HG02678 (cell line): ENCODE measurements at regions not wholly inside any gene's neighbourhood (a gene's known extent, or its start where the extent isn't known, plus 50 kb on each side); places are given as distances from the start of the nearest gene placed in this dataset.

ENCODE experiments used
- ATAC-seq: cut with Tn5 transposase; IDR thresholded peaks from one replicate; pipeline ENCODE4 v1.9.1; 2021; ENCODE audit warnings: mild to moderate bottlenecking, moderate library complexity; ENCODE audit not compliant: unreplicated experiment

DNA sequence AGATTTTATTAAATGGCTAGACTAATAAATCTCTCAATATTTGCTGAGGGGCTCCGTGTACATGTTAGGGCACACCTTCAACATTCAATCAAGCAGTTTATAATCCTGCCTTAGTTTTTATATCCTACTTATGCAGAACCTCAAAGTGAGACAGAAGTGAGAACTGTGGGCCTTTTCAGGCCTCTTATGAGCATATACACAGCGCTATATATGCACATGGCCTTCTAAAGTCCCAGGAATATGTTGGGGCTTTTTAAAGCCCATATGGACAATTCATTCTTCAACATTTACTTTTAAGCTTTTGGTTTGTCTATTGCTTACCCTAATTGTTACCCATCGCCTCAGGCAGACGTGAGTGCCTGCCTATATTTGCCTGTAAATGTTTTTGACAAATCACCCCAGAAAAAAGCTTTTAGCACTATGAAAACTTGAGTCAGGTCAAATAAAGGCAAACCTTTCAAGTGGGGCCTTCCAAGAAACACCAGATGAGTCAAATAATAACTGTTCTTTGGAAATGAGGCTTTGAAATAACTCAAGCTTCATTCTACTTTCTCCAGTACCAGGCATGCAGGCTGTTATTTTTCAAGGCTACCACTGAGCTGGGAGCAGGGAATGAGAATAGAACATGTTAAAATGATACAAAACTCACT lies 58.2 kb downstream of the ESM1 start:
- ATAC-seq = no peak

DNA sequence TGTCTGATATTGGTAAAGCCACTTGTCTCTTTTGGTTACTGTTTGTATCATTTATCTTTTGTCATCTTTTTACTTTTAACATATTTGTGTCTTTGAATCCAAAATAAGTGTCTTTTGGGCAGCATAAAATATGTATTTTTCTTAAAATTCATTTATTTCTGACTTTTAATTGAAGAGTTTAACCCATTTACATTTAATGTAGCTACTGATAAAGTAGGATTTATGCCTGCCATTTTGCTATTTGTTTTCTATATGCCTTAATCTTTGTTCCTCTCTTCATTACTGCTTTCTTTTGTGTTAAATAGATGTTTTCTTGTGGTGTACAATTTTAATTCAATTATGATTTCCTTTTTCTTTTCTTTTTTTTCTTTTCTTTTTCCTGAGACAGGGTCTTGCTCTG lies 60.9 kb downstream of the ESM1 start:
- ATAC-seq = no peak

DNA sequence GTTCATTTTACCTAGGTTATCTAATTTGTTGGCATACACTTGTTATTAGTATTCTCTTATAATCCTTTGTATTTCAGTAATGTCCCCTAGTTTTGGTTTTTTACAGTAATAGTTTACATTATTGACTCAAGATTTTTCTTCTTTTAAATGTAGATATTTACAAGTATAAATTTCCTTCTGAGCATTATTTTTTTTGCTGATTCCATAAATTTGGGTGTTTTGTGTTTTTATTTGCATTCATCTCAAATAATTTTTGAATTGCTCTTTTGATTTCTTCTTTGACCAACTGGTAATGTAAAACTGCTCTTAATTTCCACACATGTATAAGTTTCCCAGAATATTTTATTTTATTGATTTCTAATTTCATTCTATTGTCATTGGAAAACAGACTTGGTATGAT lies 68.1 kb downstream of the ESM1 start:
- ATAC-seq = no peak

DNA sequence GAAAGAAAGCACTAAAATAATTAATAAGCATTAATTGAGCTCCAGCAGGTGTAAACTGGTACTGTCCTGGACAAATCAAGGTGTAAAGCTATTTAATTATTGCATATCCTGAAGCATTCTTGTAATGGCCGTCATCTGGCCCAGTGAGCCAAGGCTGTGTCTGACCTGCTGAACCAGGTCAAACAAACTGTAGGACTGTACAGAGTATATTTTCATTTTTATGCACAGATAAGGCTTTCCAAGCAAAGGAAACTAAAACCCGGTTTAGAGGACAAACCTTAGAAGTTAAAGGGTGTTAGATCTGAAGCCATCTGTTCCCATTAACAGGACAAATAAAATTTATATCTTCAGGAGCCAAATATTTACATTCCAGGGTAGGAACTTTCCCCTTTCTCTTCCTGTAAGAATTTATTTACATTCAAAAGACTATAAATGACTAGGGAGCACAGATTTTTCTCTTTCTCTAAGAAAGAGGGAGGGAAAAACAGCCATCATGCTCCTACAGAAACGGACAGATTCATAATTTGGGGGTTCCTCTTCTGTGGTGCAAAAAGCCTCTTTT lies 69.8 kb downstream of the ESM1 start:
- ATAC-seq = no peak

DNA sequence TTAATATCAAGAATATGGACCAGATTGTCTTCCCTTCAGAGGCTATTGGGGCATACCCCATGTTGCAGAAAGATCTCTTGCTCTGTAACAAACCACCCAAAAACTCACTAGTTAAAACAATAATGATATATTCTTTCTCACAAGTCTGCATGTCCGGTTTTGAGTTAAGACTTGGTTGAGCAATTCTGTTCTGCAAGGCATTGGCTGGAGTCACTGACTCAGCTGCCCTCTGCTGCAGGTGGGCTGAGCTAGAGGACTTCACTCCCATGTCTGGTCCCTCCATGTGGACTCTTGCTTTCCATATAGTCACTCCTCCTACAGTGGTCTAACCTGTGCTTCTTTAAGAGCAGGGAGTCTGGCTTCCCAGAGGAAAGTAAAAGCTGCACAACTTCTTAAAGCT lies 73.4 kb downstream of the ESM1 start:
- no peak for ATAC-seq

DNA sequence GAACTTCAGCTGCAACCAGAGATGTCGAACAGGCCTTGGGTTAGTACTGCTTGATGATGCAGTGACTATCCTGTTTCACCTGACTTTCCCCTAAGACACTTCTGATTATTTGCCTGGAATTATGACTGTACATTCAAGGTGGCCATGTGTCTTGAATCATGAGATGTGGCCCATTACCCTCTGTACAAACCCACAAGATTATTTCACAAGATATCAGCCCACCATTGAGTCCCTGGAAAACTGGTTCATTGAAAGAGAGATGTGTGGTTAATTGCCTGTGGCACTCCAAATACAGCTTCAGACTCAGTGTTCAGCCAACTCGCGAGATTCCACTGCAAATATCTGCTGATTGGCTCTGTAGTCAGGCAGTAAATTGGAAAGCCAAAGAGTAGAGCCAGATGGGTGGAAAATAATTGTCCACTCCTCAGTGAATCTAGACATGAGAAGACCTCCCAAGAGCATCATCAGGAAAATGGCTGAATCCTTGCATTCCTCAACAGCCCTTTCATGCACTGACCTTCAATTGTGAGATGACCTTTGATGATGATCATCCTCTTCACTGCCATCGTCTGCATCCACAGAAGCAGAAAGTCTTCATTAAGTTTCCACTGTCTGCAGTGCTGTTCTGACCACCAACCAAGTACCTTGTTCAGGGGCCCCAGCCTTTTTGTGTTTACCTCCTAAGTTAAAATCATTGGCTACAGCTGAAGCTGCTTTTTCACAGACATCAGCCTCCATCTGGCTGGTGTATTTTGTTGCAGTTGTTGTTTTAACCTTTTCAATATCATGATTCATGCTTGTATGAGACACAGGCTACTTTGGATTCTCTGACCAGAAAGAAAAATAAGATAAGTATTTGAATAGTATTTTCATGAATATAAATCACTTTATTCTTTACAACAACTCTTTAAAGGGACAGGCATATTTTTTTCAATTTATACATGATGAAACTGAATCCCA lies 75.2 kb downstream of the ESM1 start:
- ATAC-seq = no peak

DNA sequence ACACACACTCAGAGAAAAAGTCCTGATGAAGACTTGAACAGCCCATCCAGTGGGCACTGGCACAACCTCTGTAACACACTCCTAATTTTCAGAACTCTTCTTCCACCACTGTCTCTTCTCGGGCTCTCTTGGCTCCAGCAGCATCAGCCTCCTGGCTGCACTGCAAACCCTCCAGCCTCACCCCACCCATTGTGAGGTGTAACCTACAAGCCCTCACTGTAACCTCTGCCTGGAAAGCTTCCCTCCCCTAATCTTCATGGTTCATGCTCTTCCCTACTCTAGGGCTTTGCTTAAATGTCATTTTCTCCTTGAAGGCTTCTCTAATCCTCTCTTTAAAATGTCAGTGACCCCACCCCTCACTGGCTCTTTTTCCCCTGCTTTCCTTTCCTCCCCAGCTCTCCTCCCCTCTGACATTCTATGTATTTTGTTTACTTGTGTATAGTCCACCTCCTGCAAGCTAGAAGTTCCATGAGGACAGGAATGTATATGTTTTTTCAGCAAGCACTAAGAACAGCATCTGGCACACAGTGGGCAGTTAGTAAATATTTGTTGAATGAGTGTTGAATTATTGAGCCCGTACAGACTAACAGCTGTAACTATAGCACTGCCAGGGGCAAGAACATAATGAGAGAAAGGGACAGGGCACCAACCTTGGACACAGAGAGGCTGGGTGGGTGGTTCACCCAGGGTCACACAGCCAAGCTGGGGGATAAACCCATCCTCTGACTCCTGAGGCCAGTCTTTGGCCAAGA lies 76.4 kb downstream of the ESM1 start:
- ATAC-seq = no peak

DNA sequence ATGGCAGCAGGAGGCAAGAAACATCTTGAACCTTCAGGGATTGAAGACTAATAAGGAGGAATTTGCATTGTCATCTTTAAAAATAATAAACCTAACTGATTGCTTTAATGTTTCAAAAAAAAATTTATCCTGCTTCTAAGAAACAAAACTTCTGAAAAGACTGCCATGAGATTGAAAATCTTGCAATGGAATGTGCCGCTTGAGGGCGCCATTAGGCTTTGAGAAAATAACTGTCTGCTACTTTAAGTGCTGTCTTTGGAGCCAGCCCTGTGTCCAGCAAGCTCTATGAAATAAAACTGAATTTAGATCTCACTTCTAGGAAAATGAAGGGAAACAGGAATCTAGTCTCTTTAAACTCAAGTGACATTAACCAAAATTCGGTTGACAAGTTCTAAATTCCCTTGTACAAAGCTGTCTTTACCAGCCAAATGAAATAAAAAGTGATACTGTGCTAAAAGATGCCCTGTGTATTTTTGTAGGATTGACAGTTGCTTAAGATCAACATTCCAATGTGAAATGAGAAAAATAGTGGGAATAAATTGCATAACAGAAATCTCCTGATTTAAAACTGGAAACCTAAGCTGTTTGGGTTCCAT lies 79.4 kb downstream of the ESM1 start:
- no peak for ATAC-seq

DNA sequence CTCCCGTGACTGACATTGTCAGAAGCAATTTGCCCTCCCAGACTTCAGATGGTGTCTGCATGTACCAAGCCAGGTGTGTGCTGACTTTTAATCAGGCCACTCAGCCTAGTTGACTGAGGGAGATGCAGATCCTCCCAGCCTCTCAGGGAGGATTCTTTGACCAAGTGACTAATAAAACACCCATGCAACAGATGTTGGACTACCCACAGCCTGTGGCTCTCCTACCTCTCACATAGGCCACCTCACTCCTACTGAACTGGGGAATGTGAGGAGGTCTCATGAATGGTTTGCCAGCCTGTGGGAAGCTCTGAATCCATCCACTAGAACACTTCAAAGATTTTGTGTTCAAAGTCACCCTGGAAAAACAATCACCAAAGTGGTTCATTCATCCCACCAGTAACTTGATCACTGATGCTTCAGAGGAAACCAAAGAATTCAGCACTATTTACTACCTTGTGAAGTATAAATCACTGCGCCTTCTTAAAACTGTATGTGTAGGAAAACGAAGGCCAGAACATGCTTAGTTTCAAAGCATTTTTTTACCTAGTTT lies 80.1 kb downstream of the ESM1 start:
- ATAC-seq = no peak

DNA sequence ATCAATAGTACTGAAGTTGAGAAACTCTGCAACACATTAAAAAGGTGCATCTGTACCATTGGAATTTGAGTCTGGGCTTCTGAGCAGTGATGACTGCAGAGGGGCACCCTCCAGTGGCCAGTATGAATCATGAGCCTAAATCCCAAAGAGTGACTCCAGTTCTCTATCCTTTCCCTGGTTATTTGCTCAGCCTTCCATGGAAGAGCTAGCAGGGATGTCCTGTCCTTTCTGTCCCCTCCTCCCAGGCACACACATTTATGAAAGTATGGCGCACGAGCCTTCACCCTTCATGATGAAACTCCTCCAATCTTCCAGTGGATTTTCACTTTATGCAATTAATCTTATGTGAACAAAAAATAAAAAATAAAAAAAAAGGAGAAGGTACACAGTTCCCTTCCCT lies 81.0 kb downstream of the ESM1 start:
- no peak for ATAC-seq

DNA sequence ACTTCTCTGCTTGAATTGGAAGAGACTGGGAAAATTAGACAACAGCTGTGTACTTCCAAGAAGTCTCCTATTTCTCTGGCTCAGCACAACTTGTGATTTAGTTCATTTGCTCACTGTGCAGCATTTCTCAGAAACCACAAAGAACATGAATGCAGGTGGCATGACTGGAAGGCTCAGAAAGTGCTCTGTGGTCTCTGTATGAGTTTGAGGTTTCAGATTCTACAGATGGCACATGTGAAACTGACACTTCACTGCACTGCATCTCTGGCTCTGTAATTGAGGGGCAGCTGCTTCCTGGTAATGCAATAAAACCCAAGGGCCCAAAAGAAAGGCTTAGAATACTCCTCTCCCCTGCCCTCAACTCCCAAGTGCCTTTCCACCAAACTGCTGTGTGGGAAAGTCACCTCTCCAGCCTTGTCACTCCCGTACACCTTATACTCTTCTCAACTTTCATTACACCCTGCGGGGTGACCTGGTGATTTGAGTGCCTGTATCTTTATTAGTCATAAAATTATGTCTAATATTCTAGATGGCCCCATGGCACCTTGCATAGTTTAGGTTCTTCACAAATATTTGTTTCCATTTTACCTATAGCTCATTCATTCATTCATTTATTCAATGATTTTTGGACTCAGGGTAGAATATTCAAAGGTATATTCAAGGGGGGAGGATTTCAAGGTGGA lies 82.5 kb downstream of the ESM1 start:
- ATAC-seq = peak; percentile 100

DNA sequence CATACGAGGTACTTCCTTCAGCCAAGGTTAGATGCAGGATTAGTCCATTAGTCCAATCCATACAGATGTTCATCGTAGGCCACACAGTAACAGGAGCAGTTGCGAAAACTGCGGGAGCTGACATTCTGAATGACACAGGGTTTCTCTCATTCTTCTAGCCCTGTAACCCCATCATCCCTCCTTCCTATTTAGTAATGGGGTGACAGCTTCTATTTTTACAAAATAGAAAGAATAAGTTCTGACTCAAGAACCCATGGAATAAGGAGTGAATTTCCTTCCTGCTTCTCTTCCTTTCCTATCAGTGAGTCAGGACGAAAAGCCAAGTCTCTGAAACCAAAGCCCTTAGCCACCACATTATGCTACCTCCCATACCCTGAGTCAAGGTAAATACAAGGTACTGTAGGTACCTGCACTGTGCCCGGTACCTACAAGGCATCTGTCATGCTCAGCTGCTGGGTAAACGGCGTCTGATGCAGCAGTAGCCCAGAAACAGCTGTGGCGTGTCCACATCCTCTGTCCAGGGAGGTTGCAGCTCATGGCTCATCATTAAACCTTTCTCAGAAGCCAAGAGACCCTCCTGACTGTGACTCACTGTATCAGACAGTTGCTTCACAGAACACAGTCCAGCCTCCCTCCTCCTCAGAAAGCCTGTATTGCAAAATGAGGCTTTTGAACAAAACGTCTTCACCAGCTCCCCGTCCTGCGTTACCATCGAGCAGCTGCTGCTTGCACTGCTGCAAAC lies 84.2 kb downstream of the ESM1 start:
- ATAC-seq = no peak

DNA sequence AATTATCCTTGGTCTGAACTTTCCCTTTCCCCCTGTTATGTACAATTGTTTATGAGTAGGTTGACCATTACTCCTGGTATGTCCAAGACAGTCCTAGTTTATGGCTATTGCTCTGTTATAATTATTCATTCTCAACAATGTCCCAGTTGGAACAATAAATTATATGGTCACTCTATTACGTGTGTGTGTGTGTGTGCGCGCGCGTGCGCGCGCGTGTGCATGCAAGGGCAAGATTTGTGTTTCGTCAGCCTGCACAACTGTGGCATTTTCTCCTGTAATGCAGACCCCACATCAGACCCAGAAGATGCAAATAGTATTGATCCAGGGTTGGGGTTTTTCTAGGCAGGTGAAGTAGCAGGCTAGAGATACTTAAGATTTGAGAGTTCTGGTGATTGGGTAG lies 88.4 kb downstream of the ESM1 start:
- ATAC-seq = no peak

DNA sequence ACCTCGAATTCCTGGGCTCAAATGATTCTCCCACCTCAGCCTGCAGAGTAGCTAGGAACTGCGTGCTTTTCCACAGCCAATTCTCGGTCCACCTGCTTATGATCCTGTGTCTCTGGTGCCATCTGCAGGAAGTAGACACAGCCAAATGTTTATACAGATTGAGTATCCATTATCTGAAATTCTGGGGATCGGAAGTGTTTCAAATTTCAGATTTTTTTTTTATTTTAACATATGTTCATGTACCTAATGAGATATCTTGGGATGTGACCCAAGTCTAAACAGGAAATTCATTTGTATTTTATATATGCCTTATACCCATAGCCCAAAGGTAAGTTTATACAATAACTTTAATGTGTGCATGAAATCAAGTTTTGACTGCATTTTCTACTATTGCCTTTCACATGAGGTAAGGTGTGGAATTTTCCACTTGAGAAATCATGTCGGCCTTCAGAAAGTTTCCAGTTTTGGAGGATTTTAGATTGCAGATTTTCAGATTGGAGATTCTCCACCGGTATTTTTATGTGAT lies 89.5 kb downstream of the ESM1 start:
- ATAC-seq = no peak

DNA sequence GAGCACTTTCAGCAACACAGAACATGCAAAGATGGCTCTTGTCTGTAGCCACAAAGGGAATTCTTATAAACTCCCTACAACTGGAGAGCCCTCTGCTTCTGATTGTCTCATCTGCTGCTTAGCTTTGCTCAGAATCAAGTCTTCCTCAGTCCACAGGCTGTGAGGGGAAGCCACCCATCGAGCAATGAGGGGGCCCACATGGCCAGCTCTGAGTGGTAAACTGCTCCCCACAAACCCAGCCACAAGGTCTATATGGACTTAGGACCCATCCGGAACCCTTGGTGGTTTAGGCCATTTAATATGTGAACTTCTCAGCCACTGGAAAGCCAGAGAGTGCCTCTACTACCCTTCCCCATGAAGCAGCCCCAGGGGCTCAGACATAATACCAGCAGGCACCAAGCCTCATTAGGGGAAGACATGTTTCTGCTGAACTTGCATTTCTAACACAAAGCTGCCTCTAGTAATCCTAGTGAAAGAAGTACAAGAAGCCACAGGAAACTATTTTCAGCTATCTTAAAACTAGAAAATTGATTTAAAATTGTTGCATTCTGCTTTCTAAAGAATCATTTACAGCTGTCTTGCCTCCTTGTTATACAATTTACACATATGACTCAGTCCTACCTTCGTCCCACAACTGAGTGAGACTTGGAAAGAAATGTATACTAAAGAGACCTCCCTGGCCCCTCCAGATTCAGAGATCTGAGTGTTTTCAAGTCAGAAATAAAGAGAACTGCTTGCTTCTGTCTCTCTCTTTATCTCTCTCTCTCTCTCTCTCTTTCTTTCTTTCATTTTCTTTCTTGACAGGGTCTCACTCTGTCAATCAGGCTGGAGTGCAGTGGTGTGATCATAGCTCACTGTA lies 90.2 kb downstream of the ESM1 start:
- no peak for ATAC-seq

DNA sequence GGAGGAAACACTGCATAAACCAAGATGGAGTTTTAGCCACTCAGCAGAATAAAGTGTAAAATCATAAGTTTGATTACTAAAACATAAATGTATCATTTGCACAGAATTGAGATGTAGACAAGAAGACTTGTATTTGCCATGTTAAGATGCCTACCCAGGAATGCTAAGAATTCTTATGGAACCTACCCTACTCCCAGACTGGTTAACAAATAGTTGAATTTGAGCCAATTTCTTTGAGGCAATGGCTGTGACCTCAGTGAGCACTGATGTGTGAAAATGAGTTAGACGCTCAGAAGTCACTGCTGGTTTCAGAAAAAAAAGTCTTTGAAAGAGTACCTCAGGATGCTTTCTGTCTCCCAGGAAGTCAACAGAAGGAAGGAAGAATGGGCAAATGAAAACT lies 95.6 kb downstream of the ESM1 start:
- ATAC-seq = no peak

DNA sequence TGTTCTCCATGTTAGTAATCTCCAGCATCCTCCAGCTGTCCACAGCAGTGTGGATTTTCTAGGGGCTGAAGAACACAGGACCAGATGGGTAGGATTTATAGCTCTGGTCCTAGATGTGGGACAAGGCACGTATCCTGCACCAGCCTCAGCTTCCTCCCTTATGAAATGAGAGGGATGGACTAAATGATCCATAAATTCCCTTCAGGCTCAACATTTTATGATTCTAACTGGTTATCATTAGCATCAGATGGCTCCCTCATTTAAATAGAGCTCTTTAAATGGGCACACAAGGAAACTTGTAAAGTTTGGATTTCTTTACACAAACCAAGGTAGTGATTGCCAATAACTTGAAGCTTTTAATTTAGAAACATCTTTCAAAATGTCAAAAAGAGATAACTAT lies 97.7 kb downstream of the ESM1 start:
- no peak for ATAC-seq

DNA sequence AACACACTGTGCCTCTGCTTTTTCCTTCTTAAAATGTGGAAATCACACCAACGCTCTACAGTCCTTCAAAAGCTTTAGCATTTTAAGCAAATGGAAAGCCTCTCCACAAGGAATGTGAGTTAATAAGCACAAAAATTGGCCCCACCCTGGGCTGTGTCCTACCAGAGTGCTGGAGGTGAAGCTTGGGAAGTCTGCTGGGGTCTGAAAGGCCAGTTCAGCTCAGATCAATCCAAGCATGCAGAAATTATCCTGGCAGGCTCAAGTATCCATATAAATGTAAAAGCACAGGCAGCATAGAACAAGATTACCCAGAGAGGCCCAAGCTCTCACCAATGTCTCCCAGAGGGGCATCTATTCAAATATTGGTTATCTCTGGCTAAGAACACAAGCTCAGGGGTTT lies 98.5 kb downstream of the ESM1 start:
- ATAC-seq = no peak
